Neuronal stem cell (in vitro differentiated cells): ENCODE measurements at regions not wholly inside any gene's neighbourhood (a gene's known extent, or its start where the extent isn't known, plus 50 kb on each side); places are given as distances from the start of the nearest gene placed in this dataset.

Experiments
- DNase-seq: peaks from one replicate; pipeline ENCODE4 v3.0.0-alpha.2; 2013; ENCODE audit warnings: low spot score
- H2AFZ ChIP-seq: one replicate; pipeline ENCODE4 v1.6.1; 2013; ENCODE audit warnings: mild to moderate bottlenecking, low read length, inconsistent platforms
- H2AK5ac ChIP-seq: 2 replicates; pipeline ENCODE4 v1.6.1; 2013; ENCODE audit warnings: low read depth, mild to moderate bottlenecking, inconsistent platforms, low read length, moderate library complexity, mixed read lengths
- H2BK120ac ChIP-seq: 2 replicates; pipeline ENCODE4 v1.6.1; 2013; ENCODE audit warnings: low read depth, mild to moderate bottlenecking, inconsistent platforms, low read length, moderate library complexity, mixed read lengths
- H2BK12ac ChIP-seq: one replicate; pipeline ENCODE4 v1.6.1; 2013; ENCODE audit warnings: low read length, inconsistent platforms
- H2BK15ac ChIP-seq: 2 replicates; pipeline ENCODE4 v1.6.1; 2013; ENCODE audit warnings: mild to moderate bottlenecking, low read length, inconsistent platforms, mixed read lengths
- H2BK5ac ChIP-seq: one replicate; pipeline ENCODE4 v1.6.1; 2013; ENCODE audit warnings: inconsistent platforms, mild to moderate bottlenecking, low read length, moderate library complexity
- H3K14ac ChIP-seq: one replicate; pipeline ENCODE4 v1.6.1; 2013; ENCODE audit warnings: low read length, inconsistent platforms
- H3K18ac ChIP-seq: 2 replicates; pipeline ENCODE4 v1.6.1; 2013; ENCODE audit warnings: low read length, inconsistent platforms
- H3K23ac ChIP-seq: 2 replicates; pipeline ENCODE4 v1.6.1; 2013; ENCODE audit warnings: low read depth, mild to moderate bottlenecking, mixed read lengths, low read length, inconsistent platforms; ENCODE audit not compliant: poor library complexity
- H3K27ac ChIP-seq: replicated peaks from 3 replicates; pipeline ENCODE4 v1.5.1; 2013; ENCODE audit warnings: low read length, inconsistent platforms
- H3K27me3 ChIP-seq, 3 experiments: 2 replicates each; pipeline ENCODE4 v1.6.1; 2013; ENCODE audit warnings: low read length in 3 of 3, mild to moderate bottlenecking in 2 of 3, inconsistent platforms in 1 of 3, low read depth in 1 of 3, mixed read lengths in 1 of 3, moderate library complexity in 1 of 3; ENCODE audit not compliant: control insufficient read depth in 3 of 3, insufficient read depth in 3 of 3
- H3K36me3 ChIP-seq, 2 donors: replicated peaks in 1 of 2; 2 replicates each; pipeline ENCODE4 v1.6.1; 2013; ENCODE audit warnings: low read length in 2 of 2; ENCODE audit not compliant: control insufficient read depth in 2 of 2, insufficient read depth in 2 of 2
- H3K4ac ChIP-seq: 2 replicates; pipeline ENCODE4 v1.6.1; 2013; ENCODE audit warnings: inconsistent platforms, mild to moderate bottlenecking, low read length, moderate library complexity
- H3K4me1 ChIP-seq, 2 donors: 1 replicate in 1 of 2; 2 replicates in 1 of 2; pipeline ENCODE4 v1.6.1; 2013; ENCODE audit warnings: low read length in 2 of 2, low read depth in 1 of 2; ENCODE audit not compliant: control insufficient read depth in 2 of 2, insufficient read depth in 1 of 2
- H3K4me2 ChIP-seq: one replicate; pipeline ENCODE4 v1.6.1; 2013; ENCODE audit warnings: mild to moderate bottlenecking, low read length, inconsistent platforms; ENCODE audit not compliant: insufficient read depth, poor library complexity, severe bottlenecking
- H3K4me3 ChIP-seq, 2 donors: 2 replicates each; pipeline ENCODE4 v1.5.1; 2013; ENCODE audit warnings: low read length in 2 of 2, mild to moderate bottlenecking in 2 of 2, inconsistent platforms in 1 of 2, moderate library complexity in 1 of 2
- H3K79me1 ChIP-seq: one replicate; pipeline ENCODE4 v1.6.1; 2013; ENCODE audit warnings: low read depth, mild to moderate bottlenecking, inconsistent platforms, low read length, moderate library complexity
- H3K9ac ChIP-seq: one replicate; pipeline ENCODE4 v1.6.1; 2013; ENCODE audit warnings: mild to moderate bottlenecking, low read depth, low read length, inconsistent platforms; ENCODE audit not compliant: poor library complexity
- H3K9me3 ChIP-seq, 2 donors: replicated peaks in 1 of 2; 2 replicates each; pipeline versions ENCODE3 to v1.6.1; 2013; ENCODE audit warnings: low read length in 2 of 2, mild to moderate bottlenecking in 2 of 2, inconsistent platforms in 1 of 2, low read depth in 1 of 2, mixed read lengths in 1 of 2, moderate library complexity in 1 of 2; ENCODE audit not compliant: control insufficient read depth in 2 of 2, insufficient read depth in 1 of 2
- H4K8ac ChIP-seq: one replicate; pipeline ENCODE4 v1.6.1; 2013; ENCODE audit warnings: low read depth, mild to moderate bottlenecking, inconsistent platforms, low read length, moderate library complexity
- H4K91ac ChIP-seq: one replicate; pipeline ENCODE4 v1.6.1; 2013; ENCODE audit warnings: low read length, low read depth, mild to moderate bottlenecking, inconsistent platforms; ENCODE audit not compliant: poor library complexity
- WGBS, 2 donors: extraction: QIAGEN DNeasy Blood & Tissue Kit; methylation state at CpG; one replicate each; pipeline ENCODE4 v1.1.7; 2013; ENCODE audit warnings: missing lambda C conversion rate in 2 of 2, mixed read lengths in 1 of 2; ENCODE audit not compliant: insufficient read length in 2 of 2, insufficient replicate concordance in 1 of 2; ENCODE audit errors: extremely low coverage in 2 of 2; 5-methylcytosine and 5-hydroxymethylcytosine counted together

DNA sequence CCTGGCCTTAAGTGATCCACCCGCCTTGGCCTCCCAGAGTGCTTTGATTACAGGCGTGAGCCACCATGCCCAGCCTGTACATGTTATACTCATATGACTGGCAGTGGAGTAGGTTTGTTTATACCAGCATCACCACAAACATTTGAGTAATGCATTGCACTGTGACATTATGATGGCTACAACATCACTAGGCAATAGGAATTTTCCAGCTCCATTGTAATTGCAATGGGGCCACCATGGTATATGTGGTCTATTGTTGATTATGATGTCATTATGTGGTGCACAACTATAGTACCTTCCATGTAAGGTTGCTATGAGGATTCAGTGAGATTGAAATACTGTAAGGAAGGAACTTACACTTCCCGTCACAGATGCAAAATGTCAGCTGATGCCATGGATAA lies 168.9 kb downstream of the COPRS start:
- no peak overlapping the region for H3K4ac ChIP-seq
- no peaks in the 10 kb centered on the region for H3K9me3 ChIP-seq
- no peak overlapping the region for H2AK5ac ChIP-seq
- WGBS, 2 donors: no CpG with 5 or more reads among the region's 3 CpGs
- H2BK12ac ChIP-seq: no peak overlapping the region
- H2BK5ac ChIP-seq: no peak overlapping the region
- no peak overlapping the region for H2BK15ac ChIP-seq
- H3K4me2 ChIP-seq: no peak overlapping the region
- H2BK120ac ChIP-seq: no peak overlapping the region
- no peak overlapping the region for H3K14ac ChIP-seq
- peaks cover 0 to 2% (median 0%) of the 10 kb centered on the region in 3 experiments for H3K27me3 ChIP-seq
- no peaks in the 10 kb centered on the region for H3K36me3 ChIP-seq
- no peaks in the 10 kb centered on the region for H3K79me1 ChIP-seq
- H4K91ac ChIP-seq: no peak overlapping the region
- H3K4me3 ChIP-seq: no peak overlapping the region
- H2AFZ ChIP-seq: no peak overlapping the region
- no peak overlapping the region for H4K8ac ChIP-seq
- H3K18ac ChIP-seq: no peak overlapping the region
- H3K4me1 ChIP-seq: peaks cover 0 to 2% of the 10 kb centered on the region in 2 donors
- no peak overlapping the region for H3K23ac ChIP-seq
- no peak overlapping the region for H3K27ac ChIP-seq
- DNase-seq: no peak
- no peak overlapping the region for H3K9ac ChIP-seq

DNA sequence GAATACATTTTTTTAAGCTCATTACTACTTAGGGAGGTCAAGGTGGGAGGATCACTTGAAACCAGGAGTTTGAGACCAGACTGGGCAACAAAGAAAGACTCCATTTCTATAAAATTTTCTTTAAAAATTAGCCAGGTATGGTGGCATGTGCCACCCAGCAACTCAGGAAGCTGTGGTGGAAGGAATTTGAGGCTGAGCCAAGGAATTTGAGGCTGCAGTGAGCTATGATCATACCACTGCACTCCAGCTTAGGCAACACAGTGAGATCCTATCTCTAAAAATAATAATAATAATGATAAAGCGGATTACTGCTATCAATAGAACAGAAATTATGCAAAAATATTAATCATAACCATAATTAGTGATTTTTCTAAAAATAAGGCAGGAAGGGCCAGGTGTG lies 170.3 kb downstream of the COPRS start:
- H3K36me3 ChIP-seq: no peaks in the 10 kb centered on the region
- peaks cover 0 to 2% (median 0%) of the 10 kb centered on the region in 3 experiments for H3K27me3 ChIP-seq
- no peak overlapping the region for H3K4ac ChIP-seq
- no peak overlapping the region for H3K27ac ChIP-seq
- no peak overlapping the region for H3K18ac ChIP-seq
- H2AK5ac ChIP-seq: no peak overlapping the region
- WGBS, 2 donors: no CpG with 5 or more reads among the region's 1 CpG
- no peak overlapping the region for H3K23ac ChIP-seq
- H3K4me1 ChIP-seq: peaks cover 0 to 2% of the 10 kb centered on the region in 2 donors
- no peaks in the 10 kb centered on the region for H3K79me1 ChIP-seq
- no peak overlapping the region for H4K91ac ChIP-seq
- no peak overlapping the region for H3K4me2 ChIP-seq
- H2BK15ac ChIP-seq: no peak overlapping the region
- no peak overlapping the region for H2BK12ac ChIP-seq
- no peak for DNase-seq
- H3K9me3 ChIP-seq: no peaks in the 10 kb centered on the region
- no peak overlapping the region for H4K8ac ChIP-seq
- H2AFZ ChIP-seq: no peak overlapping the region
- H2BK5ac ChIP-seq: no peak overlapping the region
- no peak overlapping the region for H3K9ac ChIP-seq
- H3K14ac ChIP-seq: no peak overlapping the region
- H2BK120ac ChIP-seq: no peak overlapping the region
- no peak overlapping the region for H3K4me3 ChIP-seq

DNA sequence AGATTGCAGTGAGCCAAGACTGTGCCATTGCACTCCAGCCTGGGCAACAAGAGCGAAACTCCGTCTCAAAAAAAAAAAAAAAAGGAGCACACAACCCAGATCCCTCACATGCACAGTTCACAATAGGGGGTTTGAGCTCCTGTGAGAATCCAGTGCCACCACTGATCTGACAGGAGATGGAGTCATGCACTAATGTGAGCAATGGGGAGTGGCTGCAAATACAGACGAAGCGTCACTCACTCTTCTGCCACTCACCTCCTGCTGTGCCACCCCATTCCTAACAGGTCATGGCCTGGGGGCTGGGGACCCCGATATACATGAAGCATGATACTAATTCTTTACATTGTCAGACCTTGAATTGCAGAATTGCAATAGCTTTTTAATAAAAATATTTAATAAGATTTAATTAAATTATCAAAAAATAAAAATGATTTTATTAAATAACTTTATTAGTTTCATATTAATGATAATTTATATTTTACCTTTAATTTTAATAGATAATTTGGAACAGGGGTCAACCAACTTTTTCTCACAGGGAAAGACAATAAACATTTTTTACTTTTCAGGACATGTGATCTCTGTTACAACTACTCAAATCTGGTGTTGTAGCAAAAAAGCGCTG lies 171.4 kb downstream of the COPRS start:
- Histone ChIP-seq H2AK5ac (no peak overlapping the region), H4K91ac (no peak overlapping the region), H3K27me3 (peaks cover 0 to 2% (median 0%) of the 10 kb centered on the region in 3 experiments), H3K4me3 (no peak overlapping the region), H3K79me1 (no peaks in the 10 kb centered on the region), H3K27ac (no peak overlapping the region), H2BK5ac (no peak overlapping the region), H3K9me3 (no peaks in the 10 kb centered on the region), H4K8ac (no peak overlapping the region), H2BK120ac (no peak overlapping the region), H3K18ac (no peak overlapping the region), H3K36me3 (no peaks in the 10 kb centered on the region), H3K4me2 (no peak overlapping the region), H3K4ac (no peak overlapping the region), H3K4me1 (peaks cover 0 to 2% of the 10 kb centered on the region in 2 donors), H3K9ac (no peak overlapping the region), H2BK15ac (no peak overlapping the region), H3K14ac (no peak overlapping the region), H2BK12ac (no peak overlapping the region), H2AFZ (no peak overlapping the region), H3K23ac (no peak overlapping the region)
- WGBS, 2 donors: no CpG with 5 or more reads among the region's 6 CpGs
- DNase-seq: no peak

DNA sequence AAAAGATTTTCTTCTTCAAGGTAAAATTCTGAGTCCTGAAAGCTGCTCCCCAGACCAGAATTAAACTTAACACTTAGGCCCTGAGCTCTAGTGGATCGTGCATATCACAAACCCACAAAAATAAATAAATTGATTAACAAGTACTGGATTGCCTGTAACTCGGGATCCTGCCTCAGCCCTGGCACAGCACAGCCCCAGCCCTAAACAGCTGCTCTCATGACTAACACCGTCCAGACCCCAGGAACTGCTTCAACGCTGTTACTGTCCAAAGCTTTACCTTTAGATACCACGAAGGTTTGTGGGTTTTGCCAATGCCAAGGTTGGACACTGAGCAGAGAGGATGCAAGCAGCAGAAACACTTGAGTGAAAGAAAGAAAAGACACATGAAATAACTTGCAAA lies 172.5 kb downstream of the COPRS start:
- H3K27me3 ChIP-seq: peaks cover 0 to 2% (median 0%) of the 10 kb centered on the region in 3 experiments
- H4K8ac ChIP-seq: no peak overlapping the region
- no peak overlapping the region for H2BK12ac ChIP-seq
- no peak overlapping the region for H3K4ac ChIP-seq
- H3K18ac ChIP-seq: no peak overlapping the region
- no peak overlapping the region for H3K23ac ChIP-seq
- no peak overlapping the region for H3K4me3 ChIP-seq
- no peaks in the 10 kb centered on the region for H3K9me3 ChIP-seq
- H3K4me2 ChIP-seq: no peak overlapping the region
- H3K4me1 ChIP-seq: peaks cover 0 to 2% of the 10 kb centered on the region in 2 donors
- H3K36me3 ChIP-seq: no peaks in the 10 kb centered on the region
- H2BK5ac ChIP-seq: no peak overlapping the region
- no peak overlapping the region for H3K14ac ChIP-seq
- no peak overlapping the region for H2AK5ac ChIP-seq
- no peak overlapping the region for H4K91ac ChIP-seq
- H2BK15ac ChIP-seq: no peak overlapping the region
- H3K27ac ChIP-seq: no peak overlapping the region
- no peak overlapping the region for H2BK120ac ChIP-seq
- H3K79me1 ChIP-seq: no peaks in the 10 kb centered on the region
- no peak overlapping the region for H2AFZ ChIP-seq
- no CpG with 5 or more reads among the region's 5 CpGs for WGBS, 2 donors
- no peak overlapping the region for H3K9ac ChIP-seq
- no peak for DNase-seq
